GM12872 (cell line): ENCODE measurements at regions not wholly inside any gene's neighbourhood (a gene's known extent, or its start where the extent isn't known, plus 50 kb on each side); places are given as distances from the start of the nearest gene placed in this dataset.

ENCODE experiments used
- TF ChIP-seq, protein P1 (sequence below): IDR thresholded peaks from 3 replicates; pipeline ENCODE4 v1.5.1; 2011; ENCODE audit warnings: low read depth, mild to moderate bottlenecking, low read length, moderate library complexity; ENCODE audit not compliant: insufficient read depth

- TF ChIP-seq, protein P1, sequence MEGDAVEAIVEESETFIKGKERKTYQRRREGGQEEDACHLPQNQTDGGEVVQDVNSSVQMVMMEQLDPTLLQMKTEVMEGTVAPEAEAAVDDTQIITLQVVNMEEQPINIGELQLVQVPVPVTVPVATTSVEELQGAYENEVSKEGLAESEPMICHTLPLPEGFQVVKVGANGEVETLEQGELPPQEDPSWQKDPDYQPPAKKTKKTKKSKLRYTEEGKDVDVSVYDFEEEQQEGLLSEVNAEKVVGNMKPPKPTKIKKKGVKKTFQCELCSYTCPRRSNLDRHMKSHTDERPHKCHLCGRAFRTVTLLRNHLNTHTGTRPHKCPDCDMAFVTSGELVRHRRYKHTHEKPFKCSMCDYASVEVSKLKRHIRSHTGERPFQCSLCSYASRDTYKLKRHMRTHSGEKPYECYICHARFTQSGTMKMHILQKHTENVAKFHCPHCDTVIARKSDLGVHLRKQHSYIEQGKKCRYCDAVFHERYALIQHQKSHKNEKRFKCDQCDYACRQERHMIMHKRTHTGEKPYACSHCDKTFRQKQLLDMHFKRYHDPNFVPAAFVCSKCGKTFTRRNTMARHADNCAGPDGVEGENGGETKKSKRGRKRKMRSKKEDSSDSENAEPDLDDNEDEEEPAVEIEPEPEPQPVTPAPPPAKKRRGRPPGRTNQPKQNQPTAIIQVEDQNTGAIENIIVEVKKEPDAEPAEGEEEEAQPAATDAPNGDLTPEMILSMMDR, result no peak
Measured at GRCh38 chr1:63142001-63142400, 180.4 kb upstream of the FOXD3 start.

- TF ChIP-seq, protein P1, result no peak
Measured at GRCh38 chr1:63143482-63143881, 178.9 kb upstream of the FOXD3 start.

DNA sequence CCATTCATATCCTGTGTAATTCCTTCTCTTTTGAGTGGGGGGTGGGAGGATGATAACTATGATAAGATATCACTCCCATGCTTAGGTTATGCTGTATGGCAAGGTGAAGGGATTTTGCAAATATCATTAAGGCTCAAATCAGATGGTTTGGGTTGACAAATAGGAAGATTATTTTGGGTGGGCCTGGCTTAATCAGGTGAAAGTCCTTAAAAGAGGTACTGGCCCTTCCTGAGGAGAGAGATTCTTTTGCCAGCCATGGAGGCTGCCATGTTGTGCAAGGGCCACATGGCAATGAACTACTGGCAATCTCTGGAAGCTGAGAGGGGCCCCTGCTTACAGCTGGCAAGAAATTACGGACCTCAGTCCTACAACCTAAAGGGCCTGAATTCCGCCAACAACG, 174.6 kb upstream of the FOXD3 start:
- TF ChIP-seq, protein P1, result no peak

DNA sequence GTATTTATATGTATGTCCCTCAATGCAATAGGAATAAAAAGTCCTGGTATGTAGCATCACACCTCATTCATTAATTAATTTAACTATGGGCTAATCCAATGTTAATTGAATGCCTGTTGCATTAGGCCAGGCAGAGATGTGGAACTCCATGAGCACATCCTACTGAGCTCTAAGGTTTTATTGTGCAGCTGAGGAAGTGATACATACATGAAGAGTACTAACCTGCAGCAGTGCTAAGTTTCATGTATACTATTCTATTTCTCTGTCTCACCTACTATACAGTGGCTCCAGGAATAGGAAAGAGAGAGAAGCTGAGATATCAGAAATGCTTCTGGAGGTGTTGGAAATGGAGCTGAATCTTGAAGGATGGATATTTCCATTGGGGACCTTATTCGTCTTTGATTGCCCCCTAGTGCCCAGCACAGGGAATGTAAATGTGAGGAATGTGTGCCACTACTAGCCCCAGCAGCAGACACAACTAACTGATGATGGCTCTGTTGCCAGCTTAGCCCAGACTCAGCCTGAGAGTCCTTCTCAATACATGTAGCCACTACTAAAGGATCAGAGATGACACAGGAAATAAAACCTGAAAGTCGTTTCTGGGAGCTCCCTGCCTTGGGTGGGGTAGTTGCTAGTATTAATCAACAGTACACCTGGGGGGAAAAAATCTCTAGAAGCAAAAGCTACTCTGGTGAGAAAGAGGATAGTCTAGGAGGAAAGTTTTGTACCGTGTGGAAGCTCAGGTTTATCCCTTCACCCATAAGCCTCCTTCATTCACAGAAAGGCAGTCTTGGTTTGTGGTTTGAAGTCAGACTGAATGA, 173.3 kb upstream of the FOXD3 start:
- TF ChIP-seq, protein P1, result peak; percentile 78

DNA sequence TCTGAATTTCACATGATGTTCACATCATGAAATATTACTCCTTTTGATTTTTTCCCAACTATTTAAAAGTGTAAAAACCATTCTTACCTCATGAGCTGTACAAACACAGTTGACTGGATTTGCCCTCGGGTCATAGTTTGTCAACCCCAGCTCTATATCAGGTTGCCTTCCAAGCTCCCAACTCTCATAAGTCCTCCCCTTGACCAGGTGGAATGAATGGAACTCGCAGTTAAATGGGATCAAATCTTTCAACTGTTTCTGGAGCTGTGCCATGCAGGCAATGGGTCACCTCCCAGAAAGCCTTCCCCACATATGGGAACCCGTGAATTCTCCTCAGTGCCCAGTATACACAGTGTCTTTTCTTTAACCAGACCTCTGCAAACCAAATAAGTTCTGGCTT, 169.8 kb upstream of the FOXD3 start:
- TF ChIP-seq, protein P1, result no peak

DNA sequence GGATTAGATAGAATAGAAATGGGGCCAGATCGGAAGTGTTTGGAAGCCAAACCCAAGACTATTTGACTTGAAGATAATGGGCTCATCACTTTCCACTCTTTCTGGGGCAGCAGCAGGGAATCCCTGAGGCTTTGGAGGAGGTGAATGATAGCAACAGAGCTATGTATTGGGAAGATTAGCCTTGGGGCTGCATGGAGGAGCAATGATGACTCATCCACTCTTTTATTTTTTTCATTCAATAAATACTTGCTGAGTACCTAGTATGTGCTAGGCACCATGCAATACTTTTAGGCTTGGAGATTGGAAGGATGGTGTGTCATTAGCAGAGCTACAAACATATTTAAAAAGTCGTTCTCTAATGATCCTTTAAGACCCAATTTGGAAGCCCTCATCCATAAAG, 166.9 kb upstream of the FOXD3 start:
- TF ChIP-seq, protein P1, result no peak

GRCh38 chr1:63157085-63157484, 165.3 kb upstream of the FOXD3 start:
- TF ChIP-seq, protein P1, result no peak
